Hepatocyte (in vitro differentiated cells): ENCODE measurements at regions not wholly inside any gene's neighbourhood (a gene's known extent, or its start where the extent isn't known, plus 50 kb on each side); places are given as distances from the start of the nearest gene placed in this dataset.

ENCODE experiments used
- DNase-seq: peaks from one replicate; pipeline ENCODE4 v3.0.0-alpha.2; 2016; ENCODE audit warnings: low spot score
- H2AFZ ChIP-seq: fragments of 200-600 bp; sonication (generic); 2 replicates; pipeline ENCODE4 v1.6.0; 2016; ENCODE audit warnings: antibody characterized with exemption, mild to moderate bottlenecking
- H3K27ac ChIP-seq: fragments of 200-600 bp; sonication (generic); 2 replicates; pipeline ENCODE4 v1.5.1; 2016; ENCODE audit warnings: mild to moderate bottlenecking
- H3K27me3 ChIP-seq: fragments of 200-600 bp; sonication (generic); 2 replicates; pipeline ENCODE4 v1.6.1; 2016
- H3K36me3 ChIP-seq: fragments of 200-600 bp; sonication (generic); replicated peaks from 2 replicates; pipeline ENCODE4 v1.5.1; 2016; ENCODE audit warnings: low read depth; ENCODE audit not compliant: insufficient read depth
- H3K4me1 ChIP-seq: fragments of 200-600 bp; sonication (generic); 2 replicates; pipeline ENCODE4 v1.5.1; 2016; ENCODE audit warnings: mild to moderate bottlenecking, moderate library complexity; ENCODE audit not compliant: insufficient read depth
- H3K4me2 ChIP-seq: fragments of 200-600 bp; sonication (generic); 2 replicates; pipeline ENCODE4 v1.6.0; 2016
- H3K4me3 ChIP-seq: fragments of 200-600 bp; sonication (generic); 2 replicates; pipeline ENCODE4 v1.5.1; 2016; ENCODE audit warnings: mild to moderate bottlenecking
- H3K79me2 ChIP-seq: fragments of 200-600 bp; sonication (generic); 2 replicates; pipeline ENCODE4 v1.6.0; 2017; ENCODE audit warnings: mild to moderate bottlenecking
- H3K9me2 ChIP-seq: fragments of 200-600 bp; sonication (generic); replicated peaks from 2 replicates; pipeline ENCODE4 v1.6.0; 2017; ENCODE audit warnings: mild to moderate bottlenecking; ENCODE audit not compliant: insufficient read depth
- H3K9me3 ChIP-seq: fragments of 200-600 bp; sonication (generic); 2 replicates; pipeline ENCODE4 v1.5.1; 2016; ENCODE audit warnings: low read depth, mild to moderate bottlenecking
- H4K20me1 ChIP-seq: fragments of 200-600 bp; sonication (generic); 2 replicates; pipeline ENCODE4 v1.6.0; 2016; ENCODE audit warnings: mild to moderate bottlenecking; ENCODE audit not compliant: insufficient read depth, poor library complexity, severe bottlenecking
- EZH2 ChIP-seq: fragments of 200-600 bp; sonication (generic); IDR thresholded peaks from 2 replicates; pipeline ENCODE4 v1.6.1; 2016; ENCODE audit warnings: antibody characterized with exemption, mild to moderate bottlenecking, borderline replicate concordance
- EZH2phosphoT487 ChIP-seq: fragments of 200-600 bp; sonication (generic); IDR thresholded peaks from one replicate; pipeline ENCODE4 v1.6.1; 2018; ENCODE audit warnings: antibody characterized with exemption, mild to moderate bottlenecking, low read depth, moderate library complexity; ENCODE audit not compliant: unreplicated experiment, severe bottlenecking
- WGBS: methylation state at CpG from one replicate; pipeline ENCODE4 v1.1.6; 2016; ENCODE audit warnings: low lambda C conversion rate; ENCODE audit errors: missing lambda C conversion rate; 5-methylcytosine and 5-hydroxymethylcytosine counted together
- TF ChIP-seq, protein P1 (sequence below): fragments of 200-600 bp; sonication (generic); IDR thresholded peaks from 2 replicates; pipeline ENCODE4 v1.5.1; 2016; ENCODE audit warnings: antibody characterized with exemption, mild to moderate bottlenecking; ENCODE audit not compliant: poor library complexity

DNA sequence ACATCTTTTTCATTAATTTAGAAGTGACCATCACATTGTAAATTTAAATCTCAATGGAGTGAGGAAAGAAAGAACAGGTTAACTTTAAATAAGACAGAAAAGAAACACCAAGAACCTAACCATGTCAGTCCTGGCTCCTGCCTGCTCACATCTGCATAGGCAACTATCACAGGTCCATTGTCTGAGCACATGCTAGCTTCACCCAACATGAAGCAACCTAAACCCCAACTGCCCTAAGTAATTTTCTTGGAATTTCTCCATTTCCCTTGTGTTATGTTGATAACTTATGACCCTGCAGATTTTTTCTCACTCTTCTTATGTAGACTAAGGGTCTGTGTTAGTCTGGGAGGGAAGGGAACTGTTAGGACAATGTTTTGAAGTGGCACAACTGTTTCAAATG lies 2205.8 kb upstream of the ACO1 start:
- Histone ChIP-seq H3K27me3 (no peaks in the 10 kb centered on the region), H2AFZ (no peak overlapping the region), H3K27ac (no peak overlapping the region), H3K79me2 (no peaks in the 10 kb centered on the region), H3K4me3 (no peak overlapping the region), H3K36me3 (no peaks in the 10 kb centered on the region), H3K4me1 (no peaks in the 10 kb centered on the region), H3K9me2 (no peaks in the 10 kb centered on the region), H3K4me2 (no peak overlapping the region), H4K20me1 (no peaks in the 10 kb centered on the region), H3K9me3 (no peaks in the 10 kb centered on the region)
- TF ChIP-seq EZH2 (no peak), EZH2phosphoT487 (no peak)
- TF ChIP-seq, protein P1, sequence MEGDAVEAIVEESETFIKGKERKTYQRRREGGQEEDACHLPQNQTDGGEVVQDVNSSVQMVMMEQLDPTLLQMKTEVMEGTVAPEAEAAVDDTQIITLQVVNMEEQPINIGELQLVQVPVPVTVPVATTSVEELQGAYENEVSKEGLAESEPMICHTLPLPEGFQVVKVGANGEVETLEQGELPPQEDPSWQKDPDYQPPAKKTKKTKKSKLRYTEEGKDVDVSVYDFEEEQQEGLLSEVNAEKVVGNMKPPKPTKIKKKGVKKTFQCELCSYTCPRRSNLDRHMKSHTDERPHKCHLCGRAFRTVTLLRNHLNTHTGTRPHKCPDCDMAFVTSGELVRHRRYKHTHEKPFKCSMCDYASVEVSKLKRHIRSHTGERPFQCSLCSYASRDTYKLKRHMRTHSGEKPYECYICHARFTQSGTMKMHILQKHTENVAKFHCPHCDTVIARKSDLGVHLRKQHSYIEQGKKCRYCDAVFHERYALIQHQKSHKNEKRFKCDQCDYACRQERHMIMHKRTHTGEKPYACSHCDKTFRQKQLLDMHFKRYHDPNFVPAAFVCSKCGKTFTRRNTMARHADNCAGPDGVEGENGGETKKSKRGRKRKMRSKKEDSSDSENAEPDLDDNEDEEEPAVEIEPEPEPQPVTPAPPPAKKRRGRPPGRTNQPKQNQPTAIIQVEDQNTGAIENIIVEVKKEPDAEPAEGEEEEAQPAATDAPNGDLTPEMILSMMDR = no peak
- DNase-seq = no peak

- no peak overlapping the region for H3K27ac ChIP-seq
- no peak for DNase-seq
- H3K4me1 ChIP-seq = no peaks in the 10 kb centered on the region
- no peaks in the 10 kb centered on the region for H3K27me3 ChIP-seq
- H3K4me2 ChIP-seq = no peak overlapping the region
- no peaks in the 10 kb centered on the region for H3K9me2 ChIP-seq
- no peak for TF ChIP-seq EZH2
- TF ChIP-seq, protein P1 = no peak
- no peak for TF ChIP-seq EZH2phosphoT487
- no peaks in the 10 kb centered on the region for H3K9me3 ChIP-seq
- no peaks in the 10 kb centered on the region for H3K79me2 ChIP-seq
- no peaks in the 10 kb centered on the region for H3K36me3 ChIP-seq
- WGBS = 92% methylated on average over 6 of the region's 6 CpGs
- no peak overlapping the region for H3K4me3 ChIP-seq
- no peaks in the 10 kb centered on the region for H4K20me1 ChIP-seq
- no peak overlapping the region for H2AFZ ChIP-seq
Measured at GRCh38 chr9:30193421-30193820, 2191.0 kb upstream of the ACO1 start.

GRCh38 chr9:30196941-30197340 lies 2187.5 kb upstream of the ACO1 start:
- Histone ChIP-seq H4K20me1 (no peaks in the 10 kb centered on the region), H3K9me3 (no peaks in the 10 kb centered on the region), H3K4me2 (no peak overlapping the region), H3K9me2 (no peaks in the 10 kb centered on the region), H3K36me3 (no peaks in the 10 kb centered on the region), H3K27me3 (no peaks in the 10 kb centered on the region), H3K79me2 (no peaks in the 10 kb centered on the region), H3K4me1 (no peaks in the 10 kb centered on the region), H2AFZ (no peak overlapping the region), H3K27ac (no peak overlapping the region), H3K4me3 (no peak overlapping the region)
- WGBS = 80% methylated on average over 1 of the region's 1 CpG
- DNase-seq = no peak
- TF ChIP-seq EZH2 (no peak), EZH2phosphoT487 (no peak)
- TF ChIP-seq, protein P1 = no peak

GRCh38 chr9:30197453-30197852 lies 2187.0 kb upstream of the ACO1 start:
- DNase-seq = no peak
- Histone ChIP-seq H3K79me2 (no peaks in the 10 kb centered on the region), H3K4me2 (no peak overlapping the region), H3K27me3 (no peaks in the 10 kb centered on the region), H3K9me3 (no peaks in the 10 kb centered on the region), H3K4me1 (no peaks in the 10 kb centered on the region), H2AFZ (no peak overlapping the region), H3K4me3 (no peak overlapping the region), H3K9me2 (no peaks in the 10 kb centered on the region), H4K20me1 (no peaks in the 10 kb centered on the region), H3K27ac (no peak overlapping the region), H3K36me3 (no peaks in the 10 kb centered on the region)
- TF ChIP-seq, protein P1 = no peak
- TF ChIP-seq EZH2 = no peak
- no peak for TF ChIP-seq EZH2phosphoT487
